Posterior vena cava (tissue), 2 donors: ENCODE measurements at regions not wholly inside any gene's neighbourhood (a gene's known extent, or its start where the extent isn't known, plus 50 kb on each side); places are given as distances from the start of the nearest gene placed in this dataset.

Source experiments
- DNase-seq: peaks from one replicate; pipeline ENCODE4 v3.0.0-alpha.2; 2020; ENCODE audit warnings: low spot score
- intact Hi-C, 2 donors: fragments of 100-400 bp; cut with DNase I; formaldehyde crosslinking; loops; one replicate each; pipeline versions ENCODE4 v1.14.1 to v1.14.2; 2022 to 2023
- donor health status: DM: yes; HTN: yes; CAD: no.
- donor health status: DM: yes; HTN: yes; CAD: no.

DNA sequence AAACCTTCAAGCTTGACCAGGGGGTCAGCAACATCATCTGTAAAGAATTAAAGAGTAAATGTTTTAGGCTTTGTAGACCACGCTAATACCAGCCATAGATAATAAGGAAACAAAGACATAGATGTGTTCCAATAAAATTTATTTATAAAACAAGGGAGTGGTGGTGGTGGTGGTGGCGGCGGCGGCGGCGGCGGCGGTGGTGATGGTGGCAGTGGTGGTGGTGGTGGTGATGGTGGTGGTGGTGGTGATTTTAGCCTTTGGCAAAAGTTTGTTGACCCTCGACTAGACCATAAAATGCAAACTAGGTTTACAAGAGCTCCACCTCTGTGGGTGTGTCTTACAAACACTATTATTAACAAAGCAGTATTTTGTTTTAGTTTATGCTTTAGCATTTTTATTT is 222.3 kb upstream of the SPOCK3 start:
- no peak for DNase-seq
- intact Hi-C loops, result no loop called here

- intact Hi-C loops, result no loop called here
- no peak for DNase-seq
Observed at GRCh38 chr4:167469436-167469835, 235.1 kb upstream of the SPOCK3 start.

GRCh38 chr4:167475951-167476350 is 241.7 kb upstream of the SPOCK3 start:
- DNase-seq, result no peak
- intact Hi-C loops, result no loop called here

- intact Hi-C loops, result no loop called here
- no peak for DNase-seq
Observed at GRCh38 chr4:167492007-167492406, 257.7 kb upstream of the SPOCK3 start.

- intact Hi-C loops, result no loop called here
- no peak for DNase-seq
Observed at GRCh38 chr4:167509551-167509950, 275.3 kb upstream of the SPOCK3 start.

DNA sequence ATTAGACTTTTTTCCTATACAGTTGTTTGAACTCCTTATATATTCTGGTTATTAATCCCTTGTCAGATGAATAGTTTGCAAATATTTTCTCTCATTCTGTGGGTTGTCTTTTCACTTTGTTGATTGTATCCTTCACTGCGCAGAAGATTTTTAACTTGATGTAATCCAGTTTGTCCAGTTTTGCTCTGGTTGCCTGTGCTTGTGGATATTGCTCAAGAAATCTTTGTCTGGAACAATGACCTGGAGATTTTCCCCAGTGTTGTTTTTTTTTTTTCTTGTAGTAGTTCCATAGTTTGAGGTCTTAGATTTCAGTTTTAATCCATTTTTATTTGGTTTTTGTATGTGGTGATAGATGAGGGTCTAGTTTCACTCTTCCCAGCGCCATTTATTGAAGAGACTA is 289.8 kb upstream of the SPOCK3 start:
- intact Hi-C loops, result no loop called here
- DNase-seq, result no peak

DNA sequence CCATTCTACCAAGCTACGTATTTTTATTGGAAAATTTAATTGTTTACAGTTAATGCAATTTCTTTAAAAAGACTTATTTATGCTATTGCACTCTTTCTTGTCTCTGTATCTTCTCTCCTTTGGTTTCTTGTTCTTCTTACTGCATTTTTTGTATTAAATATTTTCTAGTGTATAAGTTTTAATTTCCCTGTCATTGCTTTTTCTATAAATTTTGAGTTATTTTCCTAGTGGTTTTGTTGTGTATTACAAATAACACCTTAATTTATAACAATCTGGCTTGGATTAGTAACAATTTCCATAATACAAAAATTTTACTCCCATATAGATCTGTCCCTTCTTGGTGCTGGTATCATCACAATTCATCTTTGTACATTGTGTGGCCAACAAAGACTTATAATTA is 303.5 kb upstream of the SPOCK3 start:
- intact Hi-C loops, result no loop called here
- DNase-seq, result no peak

GRCh38 chr4:167541286-167541685 is 307.0 kb upstream of the SPOCK3 start:
- DNase-seq, result no peak
- intact Hi-C loops, result no loop called here

GRCh38 chr4:167544391-167544790 is 310.1 kb upstream of the SPOCK3 start:
- DNase-seq, result no peak
- intact Hi-C loops, result no loop called here

DNA sequence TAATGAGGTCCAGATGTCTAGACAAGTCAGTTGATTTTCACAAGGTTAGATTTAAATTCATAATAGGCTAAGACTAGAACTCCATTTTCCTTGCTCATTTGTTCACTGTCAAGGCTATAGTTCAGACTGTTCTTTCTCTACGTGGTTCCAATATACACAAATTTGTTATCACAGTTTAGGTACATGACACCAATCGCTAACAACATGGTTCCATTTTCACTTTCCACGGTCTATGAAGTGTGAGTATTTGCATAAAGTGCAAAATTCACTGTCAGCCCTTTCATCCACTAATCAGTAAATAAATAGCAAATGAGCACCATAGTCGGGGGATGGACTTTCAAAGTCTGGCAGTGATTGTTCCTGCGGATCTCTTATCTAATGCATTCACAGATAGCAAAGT is 315.7 kb upstream of the SPOCK3 start:
- no peak for DNase-seq
- intact Hi-C loops, result no loop called here

GRCh38 chr4:167555338-167556022 is 321.2 kb upstream of the SPOCK3 start:
- no peak for DNase-seq
- intact Hi-C loops, result no loop called here

DNA sequence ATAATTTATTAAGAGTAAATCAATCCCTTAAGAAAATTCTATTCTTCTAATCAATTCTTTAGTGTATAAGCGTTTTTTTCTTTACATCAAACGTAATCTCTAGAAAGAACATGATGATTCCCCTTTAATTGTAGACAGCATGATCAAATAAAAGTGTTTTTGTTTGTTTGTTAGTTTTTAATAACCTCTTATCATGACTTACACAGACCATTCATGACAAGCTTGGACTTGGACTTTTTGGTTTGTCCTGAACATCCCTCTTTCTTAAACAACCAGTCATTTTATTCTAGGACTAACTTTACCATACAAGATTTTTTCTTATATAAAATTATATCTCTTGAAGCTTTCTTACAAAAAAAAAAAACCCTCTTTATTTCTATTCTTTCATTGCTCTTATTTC is 344.6 kb upstream of the SPOCK3 start:
- no peak for DNase-seq
- intact Hi-C loops, result no loop called here

GRCh38 chr4:167581449-167581965 is 347.2 kb upstream of the SPOCK3 start:
- DNase-seq, result peak; percentile 62
- intact Hi-C loops, result no loop called here

DNA sequence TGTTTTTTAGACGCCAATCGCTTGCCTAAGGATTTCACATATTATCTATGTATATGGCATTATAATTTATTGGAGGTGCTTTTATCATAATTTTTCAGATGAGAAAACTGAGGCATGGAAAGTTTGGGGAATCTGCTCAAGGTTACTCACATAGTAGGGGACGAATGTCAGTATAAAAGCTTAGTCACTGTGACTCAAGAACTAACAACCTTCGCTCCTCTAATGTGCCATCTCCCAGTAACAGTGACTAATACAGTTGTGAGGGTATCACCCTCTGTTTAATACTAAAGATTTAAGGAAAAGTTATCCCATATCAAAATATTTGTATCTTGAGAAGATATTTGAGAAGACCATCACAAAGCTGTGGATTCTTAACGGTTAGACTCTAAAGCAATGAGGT is 353.1 kb upstream of the SPOCK3 start:
- DNase-seq, result no peak
- intact Hi-C loops, result no loop called here

DNA sequence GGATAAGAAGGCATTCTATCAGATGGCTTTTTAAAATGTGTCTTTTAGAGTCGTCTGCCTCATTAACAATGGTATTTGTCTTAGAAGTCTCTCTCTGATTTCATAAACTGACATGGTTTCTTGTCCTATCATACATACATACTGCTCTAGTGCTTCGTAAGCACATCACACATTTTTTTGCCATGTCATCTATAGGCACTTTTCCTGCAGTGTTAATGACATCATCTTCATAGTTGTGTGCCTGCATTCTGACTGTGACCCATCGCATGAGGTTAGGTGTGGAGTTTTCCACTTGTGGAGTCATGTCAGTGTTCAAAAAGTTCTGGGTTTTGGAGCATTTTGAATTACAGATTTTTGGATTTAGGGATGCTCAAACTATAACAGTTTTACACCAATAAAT is 361.6 kb upstream of the SPOCK3 start:
- intact Hi-C loops, result no loop called here
- no peak for DNase-seq

GRCh38 chr4:167602157-167602556 is 367.9 kb upstream of the SPOCK3 start:
- DNase-seq, result no peak
- intact Hi-C loops, result no loop called here

GRCh38 chr4:167606551-167606950 is 372.3 kb upstream of the SPOCK3 start:
- no peak for DNase-seq
- intact Hi-C loops, result no loop called here

GRCh38 chr4:167613381-167613780 is 379.1 kb upstream of the SPOCK3 start:
- intact Hi-C loops, result no loop called here

DNA sequence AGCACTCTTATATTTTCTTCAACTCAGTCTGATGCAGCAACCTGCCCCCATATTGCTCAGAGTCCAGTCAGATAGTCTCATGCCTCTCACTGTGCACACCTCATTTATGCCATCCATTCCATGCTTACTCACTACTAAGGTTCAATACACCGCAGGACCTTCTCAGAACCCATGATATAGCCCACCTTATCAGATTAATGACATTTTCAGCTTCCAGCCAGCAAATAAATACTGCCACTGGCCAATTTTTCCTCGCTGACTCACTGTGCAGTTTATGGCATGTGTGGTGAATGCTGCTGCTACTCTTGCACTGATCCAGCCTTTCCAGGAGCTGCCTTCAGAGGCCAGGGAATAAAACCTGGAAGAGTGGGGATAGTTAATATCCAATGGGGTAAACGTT is 380.6 kb upstream of the SPOCK3 start:
- intact Hi-C loops, result no loop called here
- DNase-seq, result no peak

More at GRCh38 chr4:167613381-167613780, 379.1 kb upstream of the SPOCK3 start:
- DNase-seq, result no peak

DNA sequence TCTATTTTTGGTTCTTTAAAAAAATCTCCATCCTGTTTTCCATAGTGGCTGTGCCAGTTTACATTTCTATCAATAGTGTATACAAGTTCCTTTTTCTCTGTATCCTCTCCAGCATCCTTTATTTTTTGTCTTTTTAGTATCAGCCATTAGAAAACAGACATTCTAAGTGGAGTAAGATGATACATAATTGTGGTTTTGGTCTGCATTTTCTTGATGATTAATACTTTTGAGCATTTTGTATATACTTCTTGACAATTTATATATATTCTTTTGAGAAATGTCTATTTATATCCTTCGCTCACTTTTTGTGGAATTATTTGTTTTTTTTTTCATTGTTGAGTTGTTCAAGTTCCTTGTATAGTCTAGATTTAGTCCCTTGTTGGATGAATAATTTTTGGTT is 382.2 kb upstream of the SPOCK3 start:
- intact Hi-C loops, result no loop called here
- DNase-seq, result no peak

- intact Hi-C loops, result no loop called here
- DNase-seq, result peak; percentile 81
Observed at GRCh38 chr4:167622481-167623240, 388.4 kb upstream of the SPOCK3 start.
